Omental fat pad (tissue), 1 donor: ENCODE measurements at regions not wholly inside any gene's neighbourhood (a gene's known extent, or its start where the extent isn't known, plus 50 kb on each side); places are given as distances from the start of the nearest gene placed in this dataset.
"Not testable (repeated sequence)": the region's sequence is repeated elsewhere in the genome, so short reads cannot be mapped to it uniquely, and the experiment has no call there.

Experiments used
- ATAC-seq: fragments of 150-250 bp; one replicate; pipeline ENCODE4 v1.9.1; 2016; ENCODE audit warnings: mild to moderate bottlenecking, moderate library complexity; ENCODE audit not compliant: low FRiP score
- DNase-seq: peaks from one replicate; pipeline ENCODE4 v3.0.0-alpha.2; 2019; ENCODE audit warnings: low spot score

- ATAC-seq, DNase-seq: not testable (repeated sequence)
Observed at GRCh38 chr1:148432318-148432717, 50.8 kb downstream of the PPIAL4G start.

DNA sequence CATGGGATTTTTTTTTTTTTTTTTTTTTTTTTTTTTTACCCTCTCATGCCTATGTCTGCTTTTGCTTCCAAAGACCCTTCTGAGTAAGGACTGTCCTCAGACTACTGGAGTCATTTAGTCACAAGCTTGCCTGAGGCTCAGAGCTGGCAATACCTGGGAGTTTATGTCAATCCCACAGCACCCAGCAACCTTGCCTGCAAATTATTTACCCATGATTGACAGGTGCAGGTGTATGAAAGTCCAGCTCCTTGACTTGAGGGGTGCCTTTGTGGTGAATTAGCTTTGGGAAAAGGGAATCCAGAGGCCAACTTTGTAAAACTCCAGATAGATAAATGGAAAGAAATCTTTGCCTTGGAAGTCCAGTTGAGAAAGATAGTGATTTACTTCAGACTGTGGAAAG lies 53.2 kb downstream of the PPIAL4G start:
- not testable (repeated sequence) for ATAC-seq, DNase-seq

- not testable (repeated sequence) for ATAC-seq, DNase-seq
Observed at GRCh38 chr1:148426940-148427611, 56.0 kb downstream of the PPIAL4G start.

GRCh38 chr1:148426385-148426784 lies 56.7 kb downstream of the PPIAL4G start:
- ATAC-seq, result not testable (repeated sequence)

DNA sequence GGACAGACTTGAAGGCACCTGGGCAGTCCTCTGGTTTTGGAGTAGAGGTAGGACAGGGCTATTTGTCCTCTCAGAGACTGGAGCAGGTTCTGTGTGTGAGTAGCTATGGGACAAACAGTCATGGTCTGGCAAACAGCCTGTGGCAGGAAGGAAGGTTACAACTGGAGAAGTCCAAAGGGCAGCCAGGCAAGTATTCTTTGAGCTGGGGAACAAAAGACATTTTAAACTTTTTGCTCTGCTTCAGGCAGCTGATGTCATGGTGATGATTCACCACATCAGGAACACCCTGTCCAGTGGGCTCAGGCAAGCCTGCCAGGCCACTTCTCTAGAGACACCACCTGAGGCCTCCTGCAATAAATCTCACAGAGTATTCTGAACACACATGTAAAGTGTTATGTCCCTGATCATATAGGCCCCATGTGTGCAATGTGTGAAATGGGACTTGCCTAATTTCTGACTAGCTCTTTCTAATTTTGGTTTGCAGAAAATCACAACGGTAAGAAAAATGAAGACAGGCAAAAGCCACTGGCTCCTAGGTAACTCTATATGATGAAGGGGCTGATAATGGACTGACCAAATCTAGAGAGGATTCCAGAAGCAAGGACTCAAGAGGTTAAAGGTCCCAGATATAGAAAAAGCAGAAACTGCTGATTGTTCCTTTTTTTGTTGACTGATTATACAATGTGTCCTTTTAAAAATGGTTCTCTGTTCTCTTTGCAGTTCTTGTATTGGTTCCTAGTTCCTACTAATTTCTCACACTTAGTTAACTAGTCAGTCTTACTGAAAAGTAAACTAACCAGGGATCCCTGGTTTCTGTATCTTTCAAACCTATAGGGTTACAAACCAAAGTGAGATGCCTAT lies 58.7 kb downstream of the PPIAL4G start:
- not testable (repeated sequence) for DNase-seq
- ATAC-seq, result peak; percentile 54

More at GRCh38 chr1:148426385-148426784, 56.7 kb downstream of the PPIAL4G start:
- not testable (repeated sequence) for DNase-seq

DNA sequence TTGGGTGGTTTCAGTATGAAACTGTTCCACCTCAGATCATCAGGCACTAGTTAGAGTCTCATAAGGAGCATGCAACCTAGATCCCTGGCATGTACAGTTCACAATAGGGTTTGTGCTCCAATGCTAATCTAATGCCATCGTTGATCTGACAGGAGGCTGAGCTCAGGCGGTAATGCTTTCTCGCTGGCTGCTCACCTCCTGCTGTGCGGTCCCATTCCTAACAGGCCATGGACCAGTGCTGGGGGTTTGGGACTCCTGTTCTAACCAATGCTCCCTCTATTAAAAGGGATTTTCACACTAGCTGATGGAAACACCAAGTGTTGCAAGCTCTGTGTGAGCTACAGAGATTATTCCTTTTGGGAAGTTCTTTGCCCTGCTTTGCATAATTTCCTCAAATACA lies 60.2 kb downstream of the PPIAL4G start:
- not testable (repeated sequence) for ATAC-seq, DNase-seq

GRCh38 chr1:148417241-148417640 lies 65.9 kb downstream of the PPIAL4G start:
- ATAC-seq, result not testable (repeated sequence)

GRCh38 chr1:148413385-148413784 lies 69.7 kb downstream of the PPIAL4G start:
- not testable (repeated sequence) for DNase-seq, ATAC-seq

More at GRCh38 chr1:148417241-148417640, 65.9 kb downstream of the PPIAL4G start:
- DNase-seq, result not testable (repeated sequence)

DNA sequence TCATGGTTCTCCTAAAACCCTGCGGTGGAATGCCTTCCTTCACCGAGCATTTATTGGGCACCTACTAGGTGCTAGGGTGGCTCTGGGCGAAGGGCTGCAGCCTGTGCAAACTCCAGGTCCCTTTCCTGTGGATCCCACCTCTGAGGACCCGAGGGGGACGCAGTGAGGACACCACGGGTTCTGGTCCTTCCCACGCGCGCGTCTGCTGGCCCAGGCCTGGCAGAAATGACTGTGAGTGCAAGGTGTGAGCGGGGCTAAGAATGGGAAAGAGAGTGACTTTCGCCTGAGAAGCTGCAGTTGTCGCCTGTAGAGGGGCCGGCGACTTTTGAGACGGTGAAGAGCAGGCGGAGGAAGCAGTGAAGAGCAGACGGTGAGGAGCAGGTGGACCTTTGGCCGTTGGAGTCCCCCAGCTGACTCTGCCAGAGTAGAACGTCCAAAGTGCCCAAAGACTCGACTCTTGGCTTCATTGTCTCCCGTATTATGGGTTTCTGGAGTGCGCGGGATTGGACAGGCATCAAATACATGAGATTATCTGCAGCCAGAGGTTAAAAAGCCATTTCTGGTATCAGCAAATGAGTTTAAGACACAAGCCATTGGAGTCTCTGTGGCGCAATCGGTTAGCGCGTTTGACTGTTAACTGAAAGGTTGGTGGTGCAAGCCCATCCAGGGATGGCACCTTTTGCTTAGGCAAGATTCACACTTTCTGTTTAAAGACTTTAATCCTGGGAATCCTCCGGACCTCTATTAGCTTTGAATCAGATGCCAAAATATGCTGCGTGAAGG lies 78.1 kb downstream of the PPIAL4G start:
- not testable (repeated sequence) for DNase-seq, ATAC-seq

DNA sequence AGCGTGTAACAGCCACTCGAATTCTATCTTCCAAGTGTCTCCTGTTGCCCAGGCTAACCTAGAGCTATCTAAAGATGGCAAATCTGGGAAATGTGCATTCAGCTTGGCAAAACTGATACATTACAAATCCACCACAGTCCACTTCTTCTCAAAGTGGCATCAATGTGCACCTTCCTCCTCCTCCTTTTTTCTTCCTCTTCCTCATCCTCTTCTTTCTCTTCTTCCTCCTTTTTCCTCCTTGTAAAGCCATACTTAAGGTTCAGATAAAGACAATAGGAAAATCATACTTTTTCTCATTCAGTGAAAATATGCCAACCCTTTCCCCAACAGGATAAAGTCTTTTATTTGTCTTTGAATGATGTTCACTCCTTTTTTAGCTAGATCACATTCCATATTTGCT lies 79.2 kb downstream of the PPIAL4G start:
- DNase-seq, ATAC-seq: not testable (repeated sequence)

GRCh38 chr1:148403085-148403456 lies 80.0 kb downstream of the PPIAL4G start:
- DNase-seq, ATAC-seq: not testable (repeated sequence)

- ATAC-seq, result peak; percentile 87
Observed at GRCh38 chr1:148402152-148403084, 80.7 kb downstream of the PPIAL4G start.

DNA sequence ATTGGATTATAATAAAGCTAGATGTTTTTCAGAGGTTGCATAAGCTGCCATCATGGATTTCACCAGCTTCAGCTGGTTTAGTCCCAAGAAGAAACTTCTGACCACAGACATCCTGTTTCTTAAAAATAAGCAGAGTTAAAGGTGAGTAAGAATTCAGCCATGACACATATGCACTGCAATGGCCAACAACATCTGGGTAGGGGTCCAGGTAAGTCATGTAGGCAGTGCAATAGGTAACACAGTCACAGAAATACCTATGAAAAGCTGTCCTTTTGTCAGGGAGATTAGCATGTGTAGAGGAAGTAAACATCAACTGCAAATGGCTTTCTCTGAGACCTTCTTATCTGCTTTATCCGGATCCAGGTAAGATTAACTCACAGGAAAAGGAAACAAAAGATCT lies 85.6 kb downstream of the PPIAL4G start:
- ATAC-seq, DNase-seq: not testable (repeated sequence)

More at GRCh38 chr1:148402152-148403084, 80.7 kb downstream of the PPIAL4G start:
- DNase-seq, result peak; percentile 40

GRCh38 chr1:148392505-148392904 lies 90.6 kb downstream of the PPIAL4G start:
- not testable (repeated sequence) for ATAC-seq, DNase-seq

- DNase-seq, ATAC-seq: not testable (repeated sequence)
Observed at GRCh38 chr1:148391323-148391722, 91.8 kb downstream of the PPIAL4G start.
